WTC11 (cell line): ENCODE measurements at regions not wholly inside any gene's neighbourhood (a gene's known extent, or its start where the extent isn't known, plus 50 kb on each side); places are given as distances from the start of the nearest gene placed in this dataset.

Experiments
- ATAC-seq: fragments of 200-7000 bp; cut with Tn5 transposase; 2 replicates; pipeline ENCODE4 v1.10.0; 2021; ENCODE audit warnings: mild to moderate bottlenecking, moderate library complexity
- CTCF ChIA-PET: fragments of 300-600 bp; sonication (Branson Sonifier 250); formaldehyde crosslinking; loops from one replicate; lab custom pipeline; 2021; ENCODE audit warnings: antibody characterized with exemption; lab: Charles Lee
- POLR2A ChIA-PET: fragments of 350-600 bp; sonication (Branson Sonifier 250); formaldehyde crosslinking; loops from one replicate; lab custom pipeline; 2021; ENCODE audit warnings: antibody characterized with exemption; lab: Charles Lee
- DNase-seq: peaks from one replicate; pipeline ENCODE4 v3.0.0; 2021; ENCODE audit warnings: low spot score
- H3K27ac Mint-ChIP-seq: 2 replicates; pipeline ENCODE4 v1.8.0; 2021; ENCODE audit warnings: mixed read lengths
- H3K27me3 Mint-ChIP-seq: 2 replicates; pipeline ENCODE4 v1.8.0; 2021; ENCODE audit warnings: low read depth, mild to moderate bottlenecking, moderate library complexity, mixed read lengths
- H3K36me3 Mint-ChIP-seq: 2 replicates; pipeline ENCODE4 v1.8.0; 2021; ENCODE audit warnings: mixed read lengths
- H3K4me1 Mint-ChIP-seq: 2 replicates; pipeline ENCODE4 v1.8.0; 2022; ENCODE audit warnings: mixed read lengths
- H3K4me3 Mint-ChIP-seq: 2 replicates; pipeline ENCODE4 v1.8.0; 2021; ENCODE audit warnings: mild to moderate bottlenecking, moderate library complexity, mixed read lengths
- H3K9me3 Mint-ChIP-seq: 2 replicates; pipeline ENCODE4 v1.8.0; 2021; ENCODE audit warnings: mixed read lengths
- AFF4 ChIP-seq: sonication (generic); formaldehyde crosslinking; IDR thresholded peaks from 2 replicates; pipeline ENCODE4 v1.8.1; 2023; ENCODE audit warnings: mild to moderate bottlenecking, missing genetic modification reagents, borderline replicate concordance
- CDX4 ChIP-seq: fragments of 250-450 bp; sonication (Bioruptor Pico); IDR thresholded peaks from 2 replicates; pipeline ENCODE4 v1.9.0; 2021; ENCODE audit warnings: moderate library complexity, mild to moderate bottlenecking, inconsistent platforms, borderline replicate concordance
- CREM ChIP-seq: sonication (generic); formaldehyde crosslinking; IDR thresholded peaks from 2 replicates; pipeline ENCODE4 v1.8.1; 2022; ENCODE audit warnings: mild to moderate bottlenecking, missing genetic modification reagents, moderate library complexity
- E2F4 ChIP-seq: sonication (generic); formaldehyde crosslinking; IDR thresholded peaks from 2 replicates; pipeline ENCODE4 v1.8.1; 2022; ENCODE audit warnings: low read depth, mild to moderate bottlenecking, moderate library complexity, missing genetic modification reagents, borderline replicate concordance
- ERG ChIP-seq: fragments of 250-450 bp; sonication (Bioruptor Pico); IDR thresholded peaks from 2 replicates; pipeline ENCODE4 v1.8.0; 2021; ENCODE audit warnings: mild to moderate bottlenecking
- ETV6 ChIP-seq: sonication (generic); formaldehyde crosslinking; IDR thresholded peaks from 2 replicates; pipeline ENCODE4 v1.8.1; 2022; ENCODE audit warnings: mild to moderate bottlenecking, missing genetic modification reagents
- GABPB1 ChIP-seq: sonication (generic); formaldehyde crosslinking; IDR thresholded peaks from 2 replicates; pipeline ENCODE4 v1.8.1; 2023; ENCODE audit warnings: mild to moderate bottlenecking, missing genetic modification reagents
- IRF1 ChIP-seq: sonication (generic); formaldehyde crosslinking; IDR thresholded peaks from 2 replicates; pipeline ENCODE4 v1.8.0; 2023; ENCODE audit warnings: missing genetic modification reagents
- JAZF1 ChIP-seq: fragments of 250-450 bp; sonication (Bioruptor Pico); IDR thresholded peaks from 2 replicates; pipeline ENCODE4 v1.9.0; 2021; ENCODE audit warnings: moderate library complexity, mild to moderate bottlenecking, inconsistent platforms
- KAT7 ChIP-seq: sonication (generic); formaldehyde crosslinking; IDR thresholded peaks from 2 replicates; pipeline ENCODE4 v1.8.1; 2023; ENCODE audit warnings: missing genetic modification reagents, mild to moderate bottlenecking, borderline replicate concordance
- MLX ChIP-seq: sonication (generic); formaldehyde crosslinking; IDR thresholded peaks from 2 replicates; pipeline ENCODE4 v1.8.1; 2023; ENCODE audit warnings: mild to moderate bottlenecking, missing genetic modification reagents, moderate library complexity
- MYBL2 ChIP-seq: sonication (generic); formaldehyde crosslinking; IDR thresholded peaks from 2 replicates; pipeline ENCODE4 v1.8.1; 2023; ENCODE audit warnings: mild to moderate bottlenecking, moderate library complexity, missing genetic modification reagents
- NFE2L1 ChIP-seq: sonication (generic); formaldehyde crosslinking; IDR thresholded peaks from 2 replicates; pipeline ENCODE4 v1.8.1; 2023; ENCODE audit warnings: missing genetic modification reagents
- NFYB ChIP-seq: sonication (generic); formaldehyde crosslinking; conservative IDR thresholded peaks from 2 replicates; pipeline ENCODE4 v1.8.0; 2022; ENCODE audit warnings: low read depth, missing genetic modification reagents
- NR2C2 ChIP-seq: sonication (generic); formaldehyde crosslinking; IDR thresholded peaks from 2 replicates; pipeline ENCODE4 v1.8.0; 2022; ENCODE audit warnings: mild to moderate bottlenecking, missing genetic modification reagents
- PRDM15 ChIP-seq: sonication (generic); formaldehyde crosslinking; IDR thresholded peaks from 2 replicates; pipeline ENCODE4 v1.8.0; 2022; ENCODE audit warnings: missing genetic modification reagents
- PREB ChIP-seq: sonication (generic); formaldehyde crosslinking; IDR thresholded peaks from 2 replicates; pipeline ENCODE4 v1.8.1; 2022; ENCODE audit warnings: mild to moderate bottlenecking, missing genetic modification reagents, moderate library complexity, borderline replicate concordance
- PRRX2 ChIP-seq: fragments of 250-450 bp; sonication (Bioruptor Pico); IDR thresholded peaks from 2 replicates; pipeline ENCODE4 v1.8.0; 2021; ENCODE audit warnings: mild to moderate bottlenecking
- SP1 ChIP-seq: sonication (generic); formaldehyde crosslinking; conservative IDR thresholded peaks from 2 replicates; pipeline ENCODE4 v1.8.1; 2022; ENCODE audit warnings: missing genetic modification reagents
- ZNF671 ChIP-seq: fragments of 250-450 bp; sonication (Bioruptor Pico); IDR thresholded peaks from 2 replicates; pipeline ENCODE4 v1.8.0; 2021; ENCODE audit warnings: mild to moderate bottlenecking

- DNase-seq (no peak), ATAC-seq (no peak)
- TF ChIP-seq AFF4 = no peak
- no peak for TF ChIP-seq CDX4 (CRISPR knock-in tag)
- no peak for TF ChIP-seq KAT7 (CRISPR knock-in tag)
- no peak for TF ChIP-seq NFE2L1 (CRISPR knock-in tag)
- no peak for TF ChIP-seq GABPB1
- no peak for TF ChIP-seq ZNF671 (CRISPR knock-in tag)
- TF ChIP-seq ETV6 (CRISPR knock-in tag) = no peak
- no peak for TF ChIP-seq ERG (CRISPR knock-in tag)
- TF ChIP-seq NR2C2 = no peak
- no peak for TF ChIP-seq IRF1
- TF ChIP-seq PRRX2 (CRISPR knock-in tag) = no peak
- no peak for TF ChIP-seq SP1 (CRISPR knock-in tag)
- TF ChIP-seq PRDM15 (CRISPR knock-in tag) = no peak
- no peak for TF ChIP-seq E2F4 (CRISPR knock-in tag)
- no peak for TF ChIP-seq MLX
- no peak for TF ChIP-seq NFYB (CRISPR knock-in tag)
- no peak for TF ChIP-seq MYBL2
- no peak for TF ChIP-seq PREB (CRISPR knock-in tag)
- TF ChIP-seq CREM (CRISPR knock-in tag) = no peak
- no peak for TF ChIP-seq JAZF1
- POLR2A ChIA-PET = no interaction called here
- H3K36me3 Mint-ChIP-seq = no peaks in the 10 kb centered on the region
- H3K4me1 Mint-ChIP-seq = no peaks in the 10 kb centered on the region
- peaks cover 4% of the 10 kb centered on the region for H3K9me3 Mint-ChIP-seq
- CTCF ChIA-PET = interaction anchor here (1.0 to 2.1 kb wide), 2 partner anchors 31 to 232 kb away, joined by 3 to 7 read pairs; no protein-coding TSS in a partner anchor
- no peak overlapping the region for H3K4me3 Mint-ChIP-seq
- H3K27ac Mint-ChIP-seq = no peak overlapping the region
- H3K27me3 Mint-ChIP-seq = peaks cover 15% of the 10 kb centered on the region
These were observed 74.2 kb upstream of the CD53 start for GRCh38 chr1:110798691-110799256.
